GM21447 (cell line): ENCODE measurements at regions not wholly inside any gene's neighbourhood (a gene's known extent, or its start where the extent isn't known, plus 50 kb on each side); places are given as distances from the start of the nearest gene placed in this dataset.
"Not testable (repeated sequence)": the region's sequence is repeated elsewhere in the genome, so short reads cannot be mapped to it uniquely, and the experiment has no call there.

ENCODE experiments used
- ATAC-seq: cut with Tn5 transposase; IDR thresholded peaks from one replicate; pipeline ENCODE4 v1.9.1; 2021; ENCODE audit not compliant: unreplicated experiment

DNA sequence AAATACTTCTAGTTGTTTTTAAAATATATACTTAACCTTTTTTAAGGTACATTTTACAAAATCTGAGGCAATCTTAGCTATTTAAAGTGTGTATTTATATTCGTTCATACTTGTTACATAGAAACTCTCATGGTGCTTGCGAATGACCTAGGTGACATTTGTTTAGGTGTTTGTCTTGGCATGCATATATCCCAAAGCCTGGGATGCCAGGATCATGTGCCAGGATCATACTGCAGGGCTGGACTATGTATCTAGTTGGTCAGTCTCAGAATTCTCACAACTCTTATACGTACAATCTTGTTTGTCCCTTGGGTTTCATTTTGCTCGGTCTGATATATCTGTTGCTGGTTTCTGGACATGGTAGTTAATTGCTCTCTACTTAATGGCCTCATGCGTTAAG is 109.9 kb upstream of the WIPF3 start:
- ATAC-seq, result not testable (repeated sequence)

DNA sequence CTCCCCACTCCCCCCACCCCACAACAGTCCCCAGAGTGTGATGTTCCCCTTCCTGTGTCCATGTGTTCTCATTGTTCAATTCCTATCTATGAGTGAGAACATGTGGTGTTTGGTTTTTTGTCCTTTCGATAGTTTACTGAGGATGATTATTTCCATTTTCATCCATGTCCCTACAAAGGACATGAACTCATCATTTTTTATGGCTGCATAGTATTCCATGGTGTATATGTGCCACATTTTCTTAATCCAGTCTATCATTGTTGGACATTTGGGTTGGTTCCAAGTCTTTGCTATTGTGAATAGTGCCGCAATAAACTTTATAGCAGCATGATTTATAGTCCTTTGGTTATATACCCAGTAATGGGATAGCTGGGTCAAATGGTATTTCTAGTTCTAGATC is 106.6 kb upstream of the WIPF3 start:
- not testable (repeated sequence) for ATAC-seq

DNA sequence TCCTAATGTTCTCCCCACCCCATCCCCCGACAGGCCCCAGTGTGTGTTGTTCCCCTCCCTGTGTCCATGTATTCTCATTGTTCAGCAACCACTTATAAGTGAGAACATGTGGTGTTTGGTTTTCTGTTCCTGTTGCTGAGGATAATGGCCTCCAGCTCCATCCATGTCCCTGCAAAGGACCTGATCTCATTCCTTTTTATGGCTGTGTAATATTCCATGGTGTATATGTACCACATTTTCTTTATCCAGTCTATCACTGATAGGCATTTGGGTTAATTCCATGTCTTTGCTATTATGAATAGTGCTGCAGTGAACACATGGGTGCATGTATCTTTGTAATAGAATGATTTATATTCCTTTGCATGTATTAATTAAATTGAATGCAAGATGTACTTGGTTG is 104.8 kb upstream of the WIPF3 start:
- not testable (repeated sequence) for ATAC-seq

DNA sequence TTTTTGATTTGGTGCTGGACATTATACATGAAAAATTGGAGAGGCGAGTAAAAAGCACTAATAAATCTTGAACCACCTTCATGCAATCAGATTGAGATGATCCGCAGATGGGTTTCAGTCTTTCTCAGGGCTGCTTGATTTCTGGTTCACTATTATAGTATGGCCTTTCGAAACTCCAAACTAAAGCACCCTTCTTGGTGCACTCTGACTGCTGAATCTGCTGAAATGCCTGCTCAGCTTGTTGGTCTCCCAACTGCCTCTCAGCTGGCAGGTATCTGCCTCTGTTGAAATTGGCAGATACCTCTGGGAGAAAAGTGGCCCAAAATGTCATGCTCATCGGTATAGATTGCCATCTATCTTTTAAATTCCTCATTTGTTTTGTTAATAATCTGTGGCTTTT is 102.5 kb upstream of the WIPF3 start:
- not testable (repeated sequence) for ATAC-seq

DNA sequence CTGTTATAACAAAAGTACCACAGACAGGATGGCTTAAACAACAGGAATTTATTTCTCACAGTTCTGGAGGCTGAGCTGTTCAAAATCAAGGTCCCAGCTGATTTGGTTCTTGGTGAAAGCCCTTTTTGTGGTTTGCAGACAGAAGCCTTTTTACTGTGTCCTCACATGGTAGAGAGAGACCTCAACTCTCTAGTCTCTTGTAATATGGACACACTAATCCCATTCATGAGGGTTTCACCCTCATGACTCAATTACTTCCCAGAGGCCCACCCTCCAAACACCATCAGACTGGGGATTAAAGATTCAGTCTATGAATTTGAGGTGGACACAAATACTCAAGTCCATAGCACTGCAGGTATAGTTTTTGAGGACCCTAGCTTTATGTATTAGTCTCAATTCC is 97.3 kb upstream of the WIPF3 start:
- not testable (repeated sequence) for ATAC-seq

DNA sequence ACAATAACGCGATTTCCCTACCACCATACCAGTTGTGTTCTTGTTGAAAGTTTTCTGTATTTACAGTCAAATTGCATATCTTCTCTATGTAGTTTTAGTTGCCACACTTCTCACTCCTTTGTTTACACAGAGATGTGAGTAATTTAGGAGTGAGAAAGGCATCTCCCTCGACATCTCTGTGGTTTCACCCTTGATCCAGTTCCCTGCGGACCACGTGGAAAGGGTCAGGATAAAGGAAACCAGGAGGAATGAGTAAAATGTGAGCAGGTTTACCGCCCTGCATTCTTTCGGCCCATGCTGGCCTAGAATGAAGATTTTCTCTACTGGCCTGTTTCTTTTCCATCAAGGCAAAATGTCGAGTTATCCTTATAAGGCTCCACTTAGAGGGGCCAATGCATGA is 83.2 kb upstream of the WIPF3 start:
- ATAC-seq, result not testable (repeated sequence)

DNA sequence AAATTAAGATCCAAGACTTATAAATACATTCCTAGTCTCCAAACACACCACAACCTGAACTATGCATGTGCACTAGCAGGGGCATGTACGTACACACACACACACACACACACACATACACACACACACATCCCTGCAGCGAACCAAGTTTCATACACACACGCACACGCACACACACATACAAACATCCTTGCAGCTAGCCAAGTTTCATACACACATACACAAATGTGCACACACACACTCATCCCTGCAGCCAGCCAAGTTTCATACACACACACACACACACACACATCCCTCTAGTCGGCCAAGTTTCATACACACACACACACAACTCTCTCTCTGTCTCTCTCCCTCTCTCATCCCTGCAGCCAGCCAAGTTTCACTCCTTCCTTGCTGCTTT is 82.7 kb upstream of the WIPF3 start:
- ATAC-seq, result no peak

DNA sequence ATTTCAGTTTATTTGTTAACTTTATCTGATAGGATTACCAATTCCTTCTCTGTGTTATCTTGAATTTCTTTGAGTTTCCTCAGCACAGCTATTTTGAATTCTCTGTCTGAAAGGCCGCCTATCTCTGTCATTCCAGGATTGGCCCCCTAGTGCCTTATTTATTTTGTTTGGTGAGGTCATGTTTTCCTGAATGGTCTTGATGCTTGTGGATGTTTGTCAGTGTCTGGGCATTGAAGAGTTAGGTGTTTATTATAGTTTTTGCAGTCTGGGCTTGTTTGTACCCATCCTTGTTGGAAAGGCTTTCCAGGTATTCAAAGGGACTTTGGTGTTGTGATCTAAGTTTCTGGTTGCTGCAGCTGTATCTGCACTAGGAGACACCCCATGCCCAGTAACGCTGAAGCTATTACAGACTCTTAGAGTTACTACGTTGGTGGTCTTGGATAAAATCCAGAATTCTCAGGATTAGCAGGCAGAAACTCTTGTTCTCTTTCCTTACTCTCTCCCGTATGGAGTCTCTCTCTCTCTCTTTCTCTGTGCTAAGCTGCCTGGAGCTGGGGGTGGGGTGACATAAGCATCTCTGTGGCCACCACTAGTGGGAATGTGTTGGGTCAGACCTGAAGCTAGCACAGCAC is 76.7 kb upstream of the WIPF3 start:
- not testable (repeated sequence) for ATAC-seq

DNA sequence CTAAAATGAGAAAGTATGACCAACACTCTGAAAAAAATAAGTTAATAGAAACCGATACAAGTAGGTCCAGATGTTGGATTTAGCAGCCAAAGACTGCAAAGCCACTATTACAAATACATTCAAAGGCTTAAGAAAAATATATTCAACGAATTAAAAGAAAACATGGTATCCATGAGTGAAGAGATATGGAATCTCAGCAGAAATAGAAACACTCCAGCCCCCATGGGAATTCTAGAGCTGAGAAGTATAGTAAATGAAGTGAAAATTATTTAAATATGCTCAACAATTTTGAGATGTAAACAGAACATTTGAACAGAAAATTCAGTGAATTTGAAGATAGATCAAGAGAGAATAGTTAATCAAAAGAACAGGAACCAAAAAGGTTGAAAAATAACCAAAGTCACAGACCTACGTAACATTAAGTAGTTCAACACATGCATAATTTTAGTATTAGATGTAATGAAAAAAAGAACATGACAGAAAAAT is 72.0 kb upstream of the WIPF3 start:
- no peak for ATAC-seq

DNA sequence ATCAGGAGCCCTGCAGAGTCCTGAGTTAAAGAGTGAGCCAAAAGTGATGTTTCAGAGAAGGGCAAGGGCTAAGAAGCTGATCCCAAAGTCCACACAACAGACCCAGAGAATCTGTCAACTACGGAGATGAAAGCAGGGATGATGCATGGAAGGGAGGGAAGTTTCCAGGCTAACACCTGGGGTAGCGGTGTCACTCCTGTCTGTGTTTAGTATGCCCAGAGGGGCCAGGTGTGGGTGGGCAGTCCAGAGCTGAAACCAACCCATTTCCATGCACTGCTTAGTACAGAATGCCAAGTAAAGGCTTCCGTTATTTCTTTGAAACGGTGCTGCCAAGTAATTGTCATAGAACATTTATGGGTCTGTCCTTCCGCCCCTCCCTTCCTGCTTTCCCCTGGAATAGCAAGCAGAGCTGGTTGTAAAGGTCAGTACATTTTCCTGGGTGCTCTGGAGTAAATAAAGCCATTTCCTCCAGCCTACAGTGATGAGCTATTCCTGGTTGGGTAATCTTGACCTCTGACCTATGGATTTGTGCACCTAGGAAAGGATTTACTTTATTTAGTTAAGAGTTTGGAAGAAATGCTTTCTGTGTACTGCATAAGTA is 58.6 kb upstream of the WIPF3 start:
- ATAC-seq, result not testable (repeated sequence)

DNA sequence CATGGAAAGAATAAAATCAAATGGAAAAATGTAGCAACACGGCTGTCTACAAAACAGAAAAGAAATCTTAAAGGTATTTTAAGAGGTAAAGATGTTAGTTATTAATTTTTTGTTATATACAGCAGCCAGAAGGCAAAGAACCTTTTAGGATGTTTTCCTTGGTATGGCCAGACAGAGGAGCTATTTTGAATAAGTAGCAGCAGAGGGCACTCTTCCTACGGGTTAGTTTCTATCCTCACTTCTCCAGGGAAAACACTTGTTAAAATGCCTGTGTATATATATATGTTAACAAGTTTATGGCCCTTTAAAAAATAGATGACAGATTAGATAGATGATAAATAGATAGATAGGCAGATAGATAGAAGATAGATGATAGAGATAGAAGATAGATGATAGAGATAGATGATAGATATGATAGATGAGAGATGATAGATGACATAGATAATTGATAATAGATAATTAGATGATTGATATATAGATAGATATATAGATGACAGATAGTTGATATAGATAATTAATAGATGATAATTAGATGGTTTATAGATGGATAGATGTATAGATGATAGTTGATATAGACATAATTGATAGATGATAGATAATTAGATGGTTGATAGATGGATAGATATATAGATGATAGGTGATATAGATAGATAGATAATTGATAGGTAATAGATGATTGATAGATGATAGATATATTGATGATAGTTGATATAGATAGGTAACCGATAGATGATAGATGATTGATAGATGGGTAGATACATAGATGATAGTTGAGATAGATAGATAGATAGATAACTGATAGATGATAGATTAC is 57.8 kb upstream of the WIPF3 start:
- ATAC-seq, result no peak

DNA sequence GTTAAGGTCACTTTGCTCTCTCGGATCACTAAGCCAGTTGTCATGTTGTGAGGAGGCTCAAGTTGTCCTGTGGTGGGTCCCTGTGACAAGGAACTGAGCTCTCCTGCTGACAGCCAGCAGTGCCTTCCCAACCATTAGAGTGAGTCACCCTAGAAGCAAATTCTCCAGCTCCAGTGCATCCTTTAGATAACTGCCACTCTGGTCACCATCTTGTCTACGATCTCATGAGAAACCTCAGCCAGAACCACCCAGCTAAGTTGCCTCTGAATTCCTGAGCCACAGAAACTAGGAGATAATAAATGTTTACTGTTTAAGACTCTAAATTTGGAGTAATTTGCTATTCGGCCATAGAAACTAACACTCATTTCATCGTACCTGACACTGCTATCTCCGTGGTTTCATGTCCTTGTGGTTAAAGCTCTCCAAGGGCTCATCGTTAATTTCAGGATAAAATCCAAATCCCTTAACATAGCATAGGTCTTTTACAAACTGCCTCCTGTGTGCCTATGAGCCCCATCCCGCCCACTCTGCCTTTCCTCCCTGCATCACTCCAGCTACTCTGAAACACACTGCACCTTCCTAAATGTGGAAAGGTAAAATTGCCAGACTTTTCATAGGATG is 56.5 kb upstream of the WIPF3 start:
- ATAC-seq, result no peak

DNA sequence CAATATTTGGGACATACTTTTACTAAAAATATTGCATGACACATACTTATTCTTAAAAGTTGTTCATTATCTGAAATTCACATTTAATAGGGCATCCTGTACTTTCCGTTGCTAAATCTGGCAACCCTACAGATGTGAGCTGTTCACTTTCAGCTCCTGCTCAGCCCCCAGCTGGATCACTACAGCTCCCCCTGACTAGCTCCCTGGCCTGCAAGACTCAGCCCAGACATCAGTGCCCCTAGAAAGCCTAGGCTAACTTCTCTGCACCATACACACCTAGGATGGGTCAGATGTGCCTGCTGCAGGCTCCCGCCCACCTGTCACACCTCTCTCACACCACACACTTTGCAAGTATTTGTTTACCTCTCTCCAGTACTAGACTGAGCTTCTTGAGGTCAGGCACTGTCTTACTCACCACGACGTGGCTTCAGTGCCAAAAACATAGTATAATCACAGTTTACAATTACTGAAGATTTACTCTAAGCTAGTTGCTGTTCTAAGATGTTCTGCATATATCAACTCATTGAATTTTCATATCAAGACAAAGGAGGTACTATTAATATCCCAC is 55.9 kb upstream of the WIPF3 start:
- ATAC-seq, result not testable (repeated sequence)

DNA sequence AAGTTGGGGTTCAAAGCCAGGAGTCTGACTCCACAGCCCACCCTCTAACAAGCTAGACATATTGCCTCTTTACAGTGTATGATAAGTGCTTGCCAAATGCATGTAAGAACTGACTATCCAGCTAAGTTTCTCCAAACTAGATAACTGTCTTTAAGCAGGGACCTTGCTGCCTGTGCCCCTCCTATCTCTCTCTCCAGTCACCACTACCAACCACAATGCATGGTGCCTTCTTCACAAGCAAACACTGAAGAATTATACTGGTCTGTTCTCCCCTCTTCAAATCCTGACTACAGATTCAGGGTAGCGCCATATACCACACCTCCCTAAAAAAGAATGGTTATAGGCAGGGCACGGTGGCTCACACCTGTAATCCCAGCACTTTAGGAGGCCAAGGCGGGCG is 55.3 kb upstream of the WIPF3 start:
- ATAC-seq, result not testable (repeated sequence)

DNA sequence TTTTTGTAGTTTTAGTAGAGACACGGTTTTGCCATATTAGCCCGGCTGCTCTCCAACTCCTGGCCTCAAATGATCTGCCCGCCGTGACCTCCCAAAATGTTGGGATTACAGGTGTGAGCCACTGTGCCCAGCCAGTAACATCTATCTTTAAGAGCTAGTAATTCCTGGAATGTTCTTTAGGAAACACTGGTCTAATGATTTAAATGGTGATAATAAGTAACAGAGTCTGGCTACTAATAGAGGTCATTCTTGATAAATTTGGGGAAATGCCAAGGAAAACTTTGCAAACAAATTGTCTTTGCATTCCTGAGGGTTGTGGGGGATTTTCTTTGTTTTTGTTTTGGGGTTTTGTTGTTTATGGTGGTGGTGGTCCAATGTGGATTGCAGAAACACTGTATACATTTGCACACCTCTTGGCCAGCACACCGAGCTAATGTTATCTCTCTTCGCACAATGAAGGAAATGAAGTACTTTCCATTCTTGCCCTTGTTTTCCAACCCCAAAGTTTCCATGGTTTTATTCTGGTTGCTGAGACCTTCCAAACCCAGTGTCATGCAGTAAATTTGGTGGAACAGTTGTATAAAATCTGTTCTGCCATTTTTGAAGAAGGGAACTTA is 51.3 kb upstream of the WIPF3 start:
- ATAC-seq, result no peak
